Epithelial cell of proximal tubule (primary cell): ENCODE measurements at regions not wholly inside any gene's neighbourhood (a gene's known extent, or its start where the extent isn't known, plus 50 kb on each side); places are given as distances from the start of the nearest gene placed in this dataset.

ENCODE experiments used
- DNase-seq: peaks from one replicate; pipeline ENCODE4 v3.0.0-alpha.2; 2011; ENCODE audit warnings: low read depth
- H3K4me3 ChIP-seq: 2 replicates; pipeline ENCODE4 v1.5.1; 2011; ENCODE audit warnings: low read depth, mild to moderate bottlenecking, low read length
- TF ChIP-seq, protein P1 (sequence below): conservative IDR thresholded peaks from 2 replicates; pipeline ENCODE4 v1.5.1; 2012; ENCODE audit warnings: low read depth, mild to moderate bottlenecking, low read length

DNA sequence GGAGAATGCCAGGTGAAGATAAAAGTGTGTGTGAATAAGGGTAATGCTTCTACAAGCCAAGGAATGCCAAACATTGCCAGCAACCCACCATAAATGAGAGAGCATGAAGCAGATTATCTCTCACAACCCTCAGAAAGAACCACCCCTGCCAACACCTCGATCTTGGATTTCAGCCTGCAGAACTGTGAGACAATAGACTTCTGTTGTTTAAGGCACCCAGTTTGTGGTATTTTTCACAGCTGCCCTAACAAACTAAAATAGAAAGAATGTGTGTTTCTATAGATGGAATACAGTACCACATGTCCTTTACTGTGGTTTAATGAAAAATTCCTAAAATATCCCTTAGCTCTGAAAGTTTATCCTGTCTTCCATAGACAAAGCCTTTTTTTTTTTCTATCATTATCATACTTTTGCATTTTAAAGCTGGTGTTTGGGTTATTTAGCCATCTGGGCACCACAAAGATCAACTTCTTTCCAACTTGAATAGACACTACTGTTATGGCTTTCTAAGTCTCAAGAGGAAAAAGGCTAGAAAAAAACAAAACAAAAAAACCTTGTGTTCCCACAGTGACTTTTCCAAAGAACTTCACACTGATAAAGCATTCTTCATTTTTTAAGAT, 505.6 kb downstream of the KCTD12 start:
- DNase-seq = no peak
- TF ChIP-seq, protein P1, sequence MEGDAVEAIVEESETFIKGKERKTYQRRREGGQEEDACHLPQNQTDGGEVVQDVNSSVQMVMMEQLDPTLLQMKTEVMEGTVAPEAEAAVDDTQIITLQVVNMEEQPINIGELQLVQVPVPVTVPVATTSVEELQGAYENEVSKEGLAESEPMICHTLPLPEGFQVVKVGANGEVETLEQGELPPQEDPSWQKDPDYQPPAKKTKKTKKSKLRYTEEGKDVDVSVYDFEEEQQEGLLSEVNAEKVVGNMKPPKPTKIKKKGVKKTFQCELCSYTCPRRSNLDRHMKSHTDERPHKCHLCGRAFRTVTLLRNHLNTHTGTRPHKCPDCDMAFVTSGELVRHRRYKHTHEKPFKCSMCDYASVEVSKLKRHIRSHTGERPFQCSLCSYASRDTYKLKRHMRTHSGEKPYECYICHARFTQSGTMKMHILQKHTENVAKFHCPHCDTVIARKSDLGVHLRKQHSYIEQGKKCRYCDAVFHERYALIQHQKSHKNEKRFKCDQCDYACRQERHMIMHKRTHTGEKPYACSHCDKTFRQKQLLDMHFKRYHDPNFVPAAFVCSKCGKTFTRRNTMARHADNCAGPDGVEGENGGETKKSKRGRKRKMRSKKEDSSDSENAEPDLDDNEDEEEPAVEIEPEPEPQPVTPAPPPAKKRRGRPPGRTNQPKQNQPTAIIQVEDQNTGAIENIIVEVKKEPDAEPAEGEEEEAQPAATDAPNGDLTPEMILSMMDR = no peak
- H3K4me3 ChIP-seq = no peak overlapping the region

DNA sequence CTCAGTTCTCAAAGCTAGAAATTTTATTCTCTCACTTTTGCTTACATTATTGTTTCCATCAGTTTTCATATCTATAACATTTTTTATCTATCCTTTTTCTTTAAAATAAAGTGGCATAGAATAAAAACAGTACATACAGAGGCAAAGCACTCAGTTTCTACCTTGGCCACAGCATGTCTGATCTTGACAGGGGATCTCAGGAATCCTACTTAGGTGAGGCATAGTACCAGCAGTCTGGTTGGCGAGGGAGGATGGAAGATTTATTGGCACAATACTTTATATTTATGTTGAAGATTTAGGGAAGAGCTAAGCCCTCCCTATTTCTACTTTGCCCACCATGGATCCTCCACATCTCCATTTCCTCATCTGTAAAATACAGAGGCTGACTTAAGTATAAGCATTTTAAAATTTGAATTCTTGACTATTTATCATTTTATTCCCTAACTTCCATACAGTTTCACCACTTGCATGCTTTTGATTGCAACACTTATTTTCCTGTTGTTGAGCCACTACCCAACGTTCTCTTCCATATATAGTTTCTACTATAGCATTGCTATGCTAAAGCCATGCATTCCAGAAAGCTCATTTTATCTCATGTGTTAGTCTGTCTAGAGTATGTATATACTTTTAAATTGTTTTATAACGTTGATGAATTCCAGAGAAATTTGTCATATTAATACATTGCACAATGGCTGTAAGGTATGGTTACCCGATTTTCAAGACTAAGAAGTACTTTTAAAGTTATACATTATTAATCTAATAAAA, 506.7 kb downstream of the KCTD12 start:
- TF ChIP-seq, protein P1 = no peak
- DNase-seq = no peak
- no peak overlapping the region for H3K4me3 ChIP-seq

DNA sequence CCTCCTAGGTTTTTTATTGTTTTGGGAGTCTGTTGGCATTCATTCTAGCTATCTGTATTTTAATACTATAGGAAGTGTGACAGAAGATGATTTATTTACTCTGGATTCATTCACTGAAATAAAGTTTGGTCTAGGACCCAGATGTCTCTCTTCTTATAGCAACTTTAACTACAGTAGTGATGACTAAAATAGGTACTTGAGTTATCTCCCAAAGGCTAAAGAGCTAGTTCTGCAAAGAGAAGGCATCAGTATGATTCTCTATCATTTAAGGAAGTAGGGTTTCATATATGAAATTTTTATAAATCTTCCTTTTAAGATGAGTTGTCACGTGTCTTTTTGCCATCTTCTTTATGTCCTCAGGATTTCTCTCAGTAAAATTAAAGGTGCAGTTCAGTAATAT, 507.4 kb downstream of the KCTD12 start:
- TF ChIP-seq, protein P1 = no peak
- no peak overlapping the region for H3K4me3 ChIP-seq
- DNase-seq = no peak

DNA sequence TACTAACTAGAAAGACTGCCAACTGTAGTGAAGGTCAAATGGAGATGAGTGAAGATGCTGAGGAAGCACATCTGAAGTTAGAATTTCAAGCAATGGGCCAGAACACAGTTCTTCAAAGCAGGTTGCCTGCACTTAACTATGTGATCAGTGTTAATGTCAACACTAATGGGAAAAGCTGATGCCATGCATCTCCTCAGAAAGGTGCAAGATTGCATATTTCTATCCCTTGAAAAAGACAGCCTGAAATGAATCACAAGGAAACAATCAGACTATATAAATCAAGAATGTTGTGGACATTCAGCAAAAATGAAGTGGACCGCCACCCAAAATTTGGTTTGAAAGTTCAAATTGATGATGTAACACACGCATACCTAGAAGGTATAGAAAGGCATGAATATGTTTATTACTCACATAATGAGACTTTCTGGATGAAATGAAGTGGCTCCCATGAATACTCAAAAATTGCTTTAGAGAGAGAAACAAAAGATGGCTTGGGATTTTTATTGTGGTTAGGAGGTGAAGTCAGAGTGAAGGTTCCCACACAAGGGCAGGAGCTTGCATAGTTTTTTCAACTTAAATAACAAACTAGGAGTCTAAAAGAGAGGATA, 522.4 kb downstream of the KCTD12 start:
- H3K4me3 ChIP-seq = no peak overlapping the region
- no peak for DNase-seq
- TF ChIP-seq, protein P1 = no peak

DNA sequence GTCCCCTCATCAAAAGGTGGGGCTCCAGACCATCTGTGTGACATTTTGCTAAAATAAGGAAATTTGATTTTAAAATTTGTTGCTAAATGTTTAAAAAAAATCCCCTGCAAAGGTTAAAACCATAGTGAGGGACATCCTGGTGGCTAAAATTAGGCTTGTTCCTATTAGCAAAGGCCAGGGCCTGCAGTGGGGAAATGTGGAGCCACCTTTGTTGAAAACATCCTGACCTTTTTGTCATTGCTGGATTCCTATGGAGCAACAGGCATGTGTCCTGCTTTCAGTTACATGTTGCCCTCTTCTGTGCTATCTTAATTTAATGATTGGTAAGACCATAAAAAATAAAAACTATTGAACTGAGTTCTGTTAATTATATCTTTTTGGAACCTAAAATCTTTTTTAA, 524.3 kb downstream of the KCTD12 start:
- TF ChIP-seq, protein P1 = no peak
- no peak for DNase-seq
- no peak overlapping the region for H3K4me3 ChIP-seq

DNA sequence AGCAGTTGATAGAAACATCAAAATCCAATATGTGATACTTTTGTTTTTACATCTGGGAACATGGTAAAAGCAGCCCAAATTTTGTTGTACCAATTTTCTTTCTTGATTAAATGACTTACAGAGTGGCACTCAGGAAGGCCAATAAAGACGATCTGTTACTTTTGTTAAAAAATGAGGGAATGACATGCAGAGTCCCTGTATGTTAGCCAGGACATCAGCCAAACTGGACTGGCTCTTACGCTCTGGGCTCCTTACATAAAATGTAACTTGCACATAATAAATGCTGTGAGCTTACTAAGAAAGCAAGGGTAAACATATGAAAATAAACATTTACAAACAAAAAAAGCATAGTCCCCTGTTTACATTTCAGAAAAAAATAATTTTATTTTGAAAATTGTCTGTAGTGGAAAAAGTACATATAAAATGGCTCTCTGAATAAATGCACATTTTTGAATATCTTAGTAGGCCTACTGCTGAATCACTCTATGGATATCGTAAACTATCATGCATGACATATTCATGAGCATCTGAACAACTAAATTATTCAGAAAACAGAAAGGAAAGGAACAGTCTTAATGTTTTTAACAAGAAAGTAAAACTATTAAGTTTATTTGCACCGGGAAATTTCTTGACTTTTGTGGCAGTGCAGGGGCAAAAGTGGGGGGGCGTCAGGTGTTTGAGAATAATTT, 534.5 kb downstream of the KCTD12 start:
- H3K4me3 ChIP-seq = no peak overlapping the region
- no peak for DNase-seq
- TF ChIP-seq, protein P1 = no peak
